H9 (cell line): ENCODE measurements at regions not wholly inside any gene's neighbourhood (a gene's known extent, or its start where the extent isn't known, plus 50 kb on each side); places are given as distances from the start of the nearest gene placed in this dataset.

Experiments
- DNase-seq: peaks from one replicate; pipeline ENCODE4 v3.0.0-alpha.2; 2017
- H2AFZ ChIP-seq: one replicate; pipeline ENCODE4 v1.6.1; 2013; ENCODE audit warnings: mild to moderate bottlenecking, low read length, control low read depth, moderate library complexity
- H2AK5ac ChIP-seq: 2 replicates; pipeline ENCODE4 v1.6.1; 2013; ENCODE audit warnings: low read length, control low read depth, mixed read lengths; ENCODE audit not compliant: insufficient read length
- H2BK120ac ChIP-seq: one replicate; pipeline ENCODE4 v1.6.1; 2013; ENCODE audit warnings: low read depth, mild to moderate bottlenecking, low read length, control low read depth, inconsistent platforms; ENCODE audit not compliant: poor library complexity, severe bottlenecking
- H2BK12ac ChIP-seq: 2 replicates; pipeline ENCODE4 v1.6.1; 2013; ENCODE audit warnings: low read length, control low read depth, mixed read lengths, low read depth; ENCODE audit not compliant: insufficient read length
- H2BK15ac ChIP-seq: 2 replicates; pipeline ENCODE4 v1.6.1; 2013; ENCODE audit warnings: low read depth, low read length, control low read depth
- H2BK20ac ChIP-seq: one replicate; pipeline ENCODE4 v1.6.1; 2013; ENCODE audit warnings: low read depth, mild to moderate bottlenecking, low read length, control low read depth, inconsistent platforms; ENCODE audit not compliant: poor library complexity, severe bottlenecking
- H2BK5ac ChIP-seq: 2 replicates; pipeline ENCODE4 v1.6.1; 2013; ENCODE audit warnings: low read length, control low read depth, mixed read lengths; ENCODE audit not compliant: insufficient read length
- H3K14ac ChIP-seq: 2 replicates; pipeline ENCODE4 v1.6.1; 2013; ENCODE audit warnings: low read length, control low read depth; ENCODE audit not compliant: insufficient read depth
- H3K18ac ChIP-seq: 2 replicates; pipeline ENCODE4 v1.6.1; 2013; ENCODE audit warnings: low read depth, mild to moderate bottlenecking, mixed read lengths, low read length, control low read depth; ENCODE audit not compliant: insufficient read length
- H3K23ac ChIP-seq: 2 replicates; pipeline ENCODE4 v1.6.1; 2013; ENCODE audit warnings: low read length, control low read depth, mixed read lengths, low read depth; ENCODE audit not compliant: insufficient read length
- H3K23me2 ChIP-seq: 2 replicates; pipeline ENCODE4 v1.6.1; 2013; ENCODE audit warnings: low read depth, mild to moderate bottlenecking, mixed read lengths, low read length, control low read depth; ENCODE audit not compliant: insufficient read length, poor library complexity, severe bottlenecking
- H3K27ac ChIP-seq: 2 replicates; pipeline ENCODE4 v1.5.1; 2013; ENCODE audit warnings: low read length, control low read depth, mixed read lengths, low read depth; ENCODE audit not compliant: insufficient read length
- H3K27me3 ChIP-seq: 2 replicates; pipeline ENCODE4 v1.6.1; 2013; ENCODE audit warnings: low read length, control low read depth, inconsistent platforms; ENCODE audit not compliant: insufficient read depth
- H3K4ac ChIP-seq: 2 replicates; pipeline ENCODE4 v1.6.1; 2013; ENCODE audit warnings: low read depth, mild to moderate bottlenecking, control low read depth, inconsistent platforms, low read length, moderate library complexity
- H3K4me1 ChIP-seq: 2 replicates; pipeline ENCODE4 v1.6.1; 2013; ENCODE audit warnings: low read length, control low read depth, inconsistent platforms; ENCODE audit not compliant: insufficient read depth
- H3K4me2 ChIP-seq: 2 replicates; pipeline ENCODE4 v1.6.1; 2013; ENCODE audit warnings: low read length, control low read depth, mixed read lengths; ENCODE audit not compliant: insufficient read length, insufficient read depth
- H3K56ac ChIP-seq: 2 replicates; pipeline ENCODE4 v1.6.1; 2013; ENCODE audit warnings: low read depth, mild to moderate bottlenecking, mixed read lengths, low read length, control low read depth; ENCODE audit not compliant: insufficient read length
- H3K79me1 ChIP-seq: 2 replicates; pipeline ENCODE4 v1.6.1; 2013; ENCODE audit warnings: low read depth, mild to moderate bottlenecking, moderate library complexity, low read length, control low read depth, inconsistent platforms; ENCODE audit not compliant: insufficient read depth, poor library complexity, severe bottlenecking
- H3K79me2 ChIP-seq: 2 replicates; pipeline ENCODE4 v1.6.1; 2013; ENCODE audit warnings: low read length, control low read depth, inconsistent platforms; ENCODE audit not compliant: insufficient read depth
- H3K9ac ChIP-seq: 2 replicates; pipeline ENCODE4 v1.6.1; 2013; ENCODE audit warnings: low read length, control low read depth, mixed read lengths; ENCODE audit not compliant: insufficient read length; ENCODE audit errors: extremely low read depth
- H3K9me3 ChIP-seq: one replicate; pipeline ENCODE4 v1.6.1; 2013; ENCODE audit warnings: low read depth, low read length, inconsistent platforms; ENCODE audit not compliant: control insufficient read depth
- H3T11ph ChIP-seq: one replicate; pipeline ENCODE4 v1.6.1; 2013; ENCODE audit warnings: mild to moderate bottlenecking, low read length, control low read depth, inconsistent platforms
- H4K20me1 ChIP-seq: one replicate; pipeline ENCODE4 v1.6.1; 2013; ENCODE audit not compliant: control insufficient read depth, insufficient read length, insufficient read depth
- H4K5ac ChIP-seq: 2 replicates; pipeline ENCODE4 v1.6.1; 2013; ENCODE audit warnings: low read depth, mild to moderate bottlenecking, mixed read lengths, low read length, control low read depth; ENCODE audit not compliant: insufficient read length
- H4K8ac ChIP-seq: replicated peaks from 2 replicates; pipeline ENCODE4 v1.6.1; 2013; ENCODE audit warnings: low read length, control low read depth, mixed read lengths, low read depth; ENCODE audit not compliant: insufficient read length
- H4K91ac ChIP-seq: 2 replicates; pipeline ENCODE4 v1.6.1; 2013; ENCODE audit warnings: low read depth, mild to moderate bottlenecking, moderate library complexity, mixed read lengths, low read length, control low read depth; ENCODE audit not compliant: insufficient read length
- H3K27ac Mint-ChIP-seq, 3 experiments: 2 replicates in 2 of 3; 3 replicates in 1 of 3; pipeline ENCODE4 v1.8.0; 2020 to 2021; ENCODE audit warnings: mixed read lengths in 3 of 3, mild to moderate bottlenecking in 1 of 3, moderate library complexity in 1 of 3
- H3K27me3 Mint-ChIP-seq: 2 replicates; pipeline ENCODE4 v1.8.0; 2021; ENCODE audit warnings: low read depth, mild to moderate bottlenecking, moderate library complexity, mixed read lengths
- H3K36me3 Mint-ChIP-seq, 3 experiments: 2 replicates in 2 of 3; 3 replicates in 1 of 3; pipeline ENCODE4 v1.8.0; 2020 to 2021; ENCODE audit warnings: low read depth in 3 of 3, mixed read lengths in 3 of 3; ENCODE audit not compliant: insufficient read depth in 1 of 3
- H3K4me1 Mint-ChIP-seq, 2 experiments: 2 replicates each; pipeline ENCODE4 v1.8.0; 2020; ENCODE audit warnings: mixed read lengths in 2 of 2
- H3K4me3 Mint-ChIP-seq, 2 experiments: 2 replicates in 1 of 2; 3 replicates in 1 of 2; pipeline ENCODE4 v1.8.0; 2020 to 2021; ENCODE audit warnings: mild to moderate bottlenecking in 2 of 2, mixed read lengths in 2 of 2, moderate library complexity in 1 of 2
- H3K9me3 Mint-ChIP-seq, 2 experiments: 2 replicates in 1 of 2; 3 replicates in 1 of 2; pipeline ENCODE4 v1.8.0; 2020; ENCODE audit warnings: mild to moderate bottlenecking in 2 of 2, mixed read lengths in 2 of 2, moderate library complexity in 1 of 2
- TF ChIP-seq, protein P1 (sequence below): fragments of 200-600 bp; sonication (generic); conservative IDR thresholded peaks from 3 replicates; pipeline ENCODE4 v1.8.0; 2021; ENCODE audit warnings: antibody characterized with exemption, mild to moderate bottlenecking

DNA sequence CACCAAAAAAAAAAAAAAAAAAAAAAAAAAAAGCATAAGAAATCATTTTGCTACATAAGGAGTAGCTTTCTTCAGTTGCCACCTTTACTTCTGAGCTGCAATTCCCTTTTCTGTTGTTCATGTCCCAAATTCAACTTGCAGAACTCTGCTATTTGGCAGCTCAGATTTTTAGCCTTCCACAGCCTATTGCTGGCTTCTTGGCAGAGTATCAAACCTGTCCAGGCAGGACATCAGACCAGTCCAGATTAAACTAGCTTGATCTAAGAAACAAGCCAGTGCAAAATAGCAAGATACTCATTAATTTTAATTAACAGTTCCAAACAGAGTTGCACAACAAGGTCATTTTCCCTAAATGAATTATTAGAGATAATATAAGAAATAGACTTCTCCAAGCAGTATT lies 123.6 kb upstream of the NR3C2 start:
- Mint-ChIP-seq H3K27ac (no peak overlapping the region; a peak in 1 of 7 replicates), H3K9me3 (peaks cover 7 to 10% of the 10 kb centered on the region in 2 experiments; a peak in 3 of 5 replicates)
- TF ChIP-seq, protein P1, sequence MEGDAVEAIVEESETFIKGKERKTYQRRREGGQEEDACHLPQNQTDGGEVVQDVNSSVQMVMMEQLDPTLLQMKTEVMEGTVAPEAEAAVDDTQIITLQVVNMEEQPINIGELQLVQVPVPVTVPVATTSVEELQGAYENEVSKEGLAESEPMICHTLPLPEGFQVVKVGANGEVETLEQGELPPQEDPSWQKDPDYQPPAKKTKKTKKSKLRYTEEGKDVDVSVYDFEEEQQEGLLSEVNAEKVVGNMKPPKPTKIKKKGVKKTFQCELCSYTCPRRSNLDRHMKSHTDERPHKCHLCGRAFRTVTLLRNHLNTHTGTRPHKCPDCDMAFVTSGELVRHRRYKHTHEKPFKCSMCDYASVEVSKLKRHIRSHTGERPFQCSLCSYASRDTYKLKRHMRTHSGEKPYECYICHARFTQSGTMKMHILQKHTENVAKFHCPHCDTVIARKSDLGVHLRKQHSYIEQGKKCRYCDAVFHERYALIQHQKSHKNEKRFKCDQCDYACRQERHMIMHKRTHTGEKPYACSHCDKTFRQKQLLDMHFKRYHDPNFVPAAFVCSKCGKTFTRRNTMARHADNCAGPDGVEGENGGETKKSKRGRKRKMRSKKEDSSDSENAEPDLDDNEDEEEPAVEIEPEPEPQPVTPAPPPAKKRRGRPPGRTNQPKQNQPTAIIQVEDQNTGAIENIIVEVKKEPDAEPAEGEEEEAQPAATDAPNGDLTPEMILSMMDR, result no peak

More for the DNA sequence above, 123.6 kb upstream of the NR3C2 start:
- no peak overlapping the region for H3K4me2 ChIP-seq
- no peaks in the 10 kb centered on the region for H3K4me1 ChIP-seq
- no peak overlapping the region for H2BK120ac ChIP-seq
- H3K18ac ChIP-seq, result no peak overlapping the region
- no peaks in the 10 kb centered on the region for H3K79me1 ChIP-seq
- no peaks in the 10 kb centered on the region for H3K79me2 ChIP-seq
- H3K9ac ChIP-seq, result no peak overlapping the region
- no peak overlapping the region for H2AFZ ChIP-seq
- Mint-ChIP-seq H3K36me3 (peaks cover 0 to 4% (median 0%) of the 10 kb centered on the region in 3 experiments; a peak in 2 of 7 replicates), H3K4me3 (no peak overlapping the region), H3K4me1 (no peaks in the 10 kb centered on the region), H3K27me3 (no peaks in the 10 kb centered on the region)
- no peak overlapping the region for H2AK5ac ChIP-seq
- no peak overlapping the region for H2BK5ac ChIP-seq
- no peak overlapping the region for H4K5ac ChIP-seq
- no peaks in the 10 kb centered on the region for H3K27me3 ChIP-seq
- H3K4ac ChIP-seq, result no peak overlapping the region
- no peak overlapping the region for H2BK20ac ChIP-seq
- no peak overlapping the region for H3K14ac ChIP-seq
- H4K20me1 ChIP-seq, result no peaks in the 10 kb centered on the region
- no peak overlapping the region for H3T11ph ChIP-seq
- H4K8ac ChIP-seq, result no peak overlapping the region
- H3K56ac ChIP-seq, result no peak overlapping the region
- no peak overlapping the region for H2BK12ac ChIP-seq
- H2BK15ac ChIP-seq, result no peak overlapping the region
- no peak overlapping the region for H3K23ac ChIP-seq
- no peak overlapping the region for H4K91ac ChIP-seq
- no peak overlapping the region for H3K27ac ChIP-seq
- H3K9me3 ChIP-seq, result no peaks in the 10 kb centered on the region
- no peak for DNase-seq
- H3K23me2 ChIP-seq, result no peaks in the 10 kb centered on the region
